ENCODE measurements at regions not wholly inside any gene's neighbourhood (a gene's known extent, or its start where the extent isn't known, plus 50 kb on each side); places are given as distances from the start of the nearest gene placed in this dataset.
"Not testable (repeated sequence)": the region's sequence is repeated elsewhere in the genome, so short reads cannot be mapped to it uniquely, and the experiment has no call there.

GRCh38 chrX:3428792-3429191, 82.3 kb upstream of the MXRA5 start:
- H3K4me3 ChIP-seq (ENCODE audit: control insufficient read depth, low read depth, low read length), result no peak overlapping the region
- no peak for DNase-seq (ENCODE audit: low read depth)
- no peak for TF ChIP-seq CTCF (IDR thresholded peaks at IDR 0.05; ENCODE audit: control insufficient read depth, insufficient read depth, low read depth, low read length, missing control alignments)

GRCh38 chrX:3426552-3426951, 80.1 kb upstream of the MXRA5 start:
- DNase-seq (ENCODE audit: low read depth), result no peak
- no peak for TF ChIP-seq CTCF (IDR thresholded peaks at IDR 0.05; ENCODE audit: control insufficient read depth, insufficient read depth, low read depth, low read length, missing control alignments)

GRCh38 chrX:3425031-3425430, 78.6 kb upstream of the MXRA5 start:
- TF ChIP-seq CTCF (IDR thresholded peaks at IDR 0.05; ENCODE audit: control insufficient read depth, insufficient read depth, low read depth, low read length, missing control alignments), result no peak

More at GRCh38 chrX:3426552-3426951, 80.1 kb upstream of the MXRA5 start:
- H3K4me3 ChIP-seq (ENCODE audit: control insufficient read depth, low read depth, low read length), result no peak overlapping the region

GRCh38 chrX:3420316-3420715, 73.9 kb upstream of the MXRA5 start:
- TF ChIP-seq CTCF (IDR thresholded peaks at IDR 0.05; ENCODE audit: control insufficient read depth, insufficient read depth, low read depth, low read length, missing control alignments), result no peak
- no peak for DNase-seq (ENCODE audit: low read depth)
- H3K4me3 ChIP-seq (ENCODE audit: control insufficient read depth, low read depth, low read length), result no peak overlapping the region

More at GRCh38 chrX:3425031-3425430, 78.6 kb upstream of the MXRA5 start:
- DNase-seq (ENCODE audit: low read depth), result no peak
- H3K4me3 ChIP-seq (ENCODE audit: control insufficient read depth, low read depth, low read length), result no peak overlapping the region

- H3K4me3 ChIP-seq (ENCODE audit: control insufficient read depth, low read depth, low read length), result no peak overlapping the region
- TF ChIP-seq CTCF (IDR thresholded peaks at IDR 0.05; ENCODE audit: control insufficient read depth, insufficient read depth, low read depth, low read length, missing control alignments), result no peak
- no peak for DNase-seq (ENCODE audit: low read depth)
These were observed 68.6 kb upstream of the MXRA5 start for GRCh38 chrX:3415011-3415410.

- H3K4me3 ChIP-seq (ENCODE audit: control insufficient read depth, low read depth, low read length); DNase-seq (ENCODE audit: low read depth): not testable (repeated sequence)
These were observed 65.2 kb upstream of the MXRA5 start for GRCh38 chrX:3411626-3412025.

- not testable (repeated sequence) for DNase-seq (ENCODE audit: low read depth); H3K4me3 ChIP-seq (ENCODE audit: control insufficient read depth, low read depth, low read length)
These were observed 63.5 kb upstream of the MXRA5 start for GRCh38 chrX:3409936-3410335.

GRCh38 chrX:3407781-3408180, 61.3 kb upstream of the MXRA5 start:
- TF ChIP-seq CTCF (IDR thresholded peaks at IDR 0.05; ENCODE audit: control insufficient read depth, insufficient read depth, low read depth, low read length, missing control alignments), result no peak
- no peak overlapping the region for H3K4me3 ChIP-seq (ENCODE audit: control insufficient read depth, low read depth, low read length)

More at GRCh38 chrX:3407781-3408180, 61.3 kb upstream of the MXRA5 start:
- no peak for DNase-seq (ENCODE audit: low read depth)

Data from AG09309 (cell line).